HepG2 (cell line): ENCODE measurements at regions not wholly inside any gene's neighbourhood (a gene's known extent, or its start where the extent isn't known, plus 50 kb on each side); places are given as distances from the start of the nearest gene placed in this dataset.

ENCODE experiments used
- ATAC-seq: fragments of 200-7000 bp; cut with Tn5 transposase; 3 replicates; pipeline ENCODE4 v1.9.1; 2020; ENCODE audit warnings: mild to moderate bottlenecking, moderate library complexity
- BruUV-seq: library from RNA; stranded (reverse); fragments of 400-500 nt; replicated peaks from 2 replicates; lab custom pipeline; 2021; lab: Mats Ljungman, UMichigan
- CTCF ChIA-PET: fragments of 300-600 bp; formaldehyde crosslinking; extraction: SDS; loops from one replicate; lab custom pipeline; 2021; ENCODE audit warnings: low total read pairs, inconsistent platforms, low intra/inter-chr PET ratio; lab: Yijun Ruan, JAX
- POLR2A ChIA-PET: fragments of 350-600 bp; sonication (Branson Sonifier 250); formaldehyde crosslinking; loops from one replicate; lab custom pipeline; 2020; ENCODE audit warnings: antibody characterized with exemption, inconsistent platforms; lab: Yijun Ruan, JAX
- DNase-seq: peaks from one replicate; pipeline ENCODE4 v3.0.0-alpha.2; 2015; ENCODE audit warnings: low spot score
- FAIRE-seq: peaks from 3 replicates; lab custom pipeline; 2011; peaks lifted over from hg19 to GRCh38; lab: Jason Lieb, UNC
- H2AFZ ChIP-seq: one replicate; pipeline ENCODE4 v1.6.1; 2011; ENCODE audit warnings: low read length, inconsistent platforms
- H3K27ac ChIP-seq: fragments of 300-600 bp; 3 replicates; pipeline ENCODE4 v1.8.0; 2011; ENCODE audit warnings: mixed run types, mild to moderate bottlenecking, mixed read lengths, low read length, inconsistent platforms; ENCODE audit not compliant: insufficient read depth; ENCODE audit errors: extremely low read length
- H3K27me3 ChIP-seq, 2 experiments: fragments of 200-600 bp in 1 of 2; 2 replicates in 1 of 2; 3 replicates in 1 of 2; pipeline versions ENCODE4 v1.6.0 to v1.8.0; 2011; ENCODE audit warnings: low read length in 2 of 2, mild to moderate bottlenecking in 2 of 2, moderate library complexity in 2 of 2, inconsistent platforms in 1 of 2; ENCODE audit not compliant: insufficient read depth in 2 of 2, control insufficient read depth in 1 of 2
- H3K36me3 ChIP-seq, 2 experiments: fragments of 200-600 bp in 1 of 2; replicated peaks in 1 of 2; 2 replicates in 1 of 2; 3 replicates in 1 of 2; pipeline versions ENCODE4 v1.5.1 to v1.8.0; 2011; ENCODE audit warnings: low read length in 2 of 2, inconsistent platforms in 1 of 2; ENCODE audit not compliant: insufficient read depth in 2 of 2, control insufficient read depth in 1 of 2
- H3K4me1 ChIP-seq: 2 replicates; pipeline ENCODE4 v1.5.1; 2012; ENCODE audit warnings: low read length, inconsistent platforms; ENCODE audit not compliant: insufficient read depth
- H3K4me2 ChIP-seq: 2 replicates; pipeline ENCODE4 v1.6.0; 2011; ENCODE audit warnings: low read depth, low read length, inconsistent platforms
- H3K4me3 ChIP-seq, 3 experiments: fragments of 200-600 bp in 1 of 3; sonication (generic), shearing (Covaris generic) in 1 of 3; replicated peaks in 1 of 3; 2 replicates each; pipeline ENCODE4 v1.5.1; 2011 to 2016; ENCODE audit warnings: low read length in 3 of 3, inconsistent platforms in 2 of 3, low read depth in 2 of 3, mild to moderate bottlenecking in 2 of 3, control low read depth in 1 of 3, mixed read lengths in 1 of 3; ENCODE audit not compliant: insufficient read depth in 1 of 3
- H3K79me2 ChIP-seq: one replicate; pipeline ENCODE4 v1.6.1; 2011; ENCODE audit warnings: low read length, inconsistent platforms; ENCODE audit not compliant: insufficient read depth
- H3K9ac ChIP-seq: 2 replicates; pipeline ENCODE4 v1.6.0; 2011; ENCODE audit warnings: mild to moderate bottlenecking, low read depth, low read length, inconsistent platforms; ENCODE audit not compliant: insufficient read depth
- H3K9me3 ChIP-seq: 2 replicates; pipeline ENCODE4 v1.5.1; 2012; ENCODE audit warnings: mild to moderate bottlenecking, low read length
- H4K20me1 ChIP-seq: 2 replicates; pipeline ENCODE4 v1.6.0; 2011; ENCODE audit warnings: inconsistent platforms, mild to moderate bottlenecking, low read length, moderate library complexity; ENCODE audit not compliant: insufficient read depth
- ATF1 ChIP-seq: IDR thresholded peaks from 2 replicates; pipeline ENCODE4 v1.6.1; 2016; ENCODE audit warnings: mild to moderate bottlenecking, control low read depth
- ETV5 ChIP-seq: IDR thresholded peaks from 2 replicates; pipeline ENCODE4 v1.6.1; 2018; ENCODE audit warnings: missing biosample characterization, missing genetic modification reagents, inconsistent platforms, borderline replicate concordance
- HDAC6 ChIP-seq: fragments of 200-600 bp; sonication (generic); IDR thresholded peaks from 2 replicates; pipeline ENCODE4 v1.7.0; 2017; ENCODE audit warnings: mild to moderate bottlenecking, antibody characterized with exemption, low read length, low read depth
- PHF20 ChIP-seq: sonication (generic); formaldehyde crosslinking; IDR thresholded peaks from 2 replicates; pipeline ENCODE4 v1.5.0; 2020; ENCODE audit warnings: mild to moderate bottlenecking, missing genetic modification reagents
- PTBP1 ChIP-seq: fragments of 200-400 bp; formaldehyde crosslinking; IDR thresholded peaks from 2 replicates; pipeline ENCODE4 v1.6.1; 2018; ENCODE audit warnings: low read length, low read depth; ENCODE audit not compliant: poor library complexity, severe bottlenecking
- ZNF282 ChIP-seq: fragments of 450-650 bp; IDR thresholded peaks from 2 replicates; pipeline ENCODE4 v1.6.1; 2018; ENCODE audit not compliant: partially characterized antibody
- ZNF547 ChIP-seq: sonication (generic); formaldehyde crosslinking; IDR thresholded peaks from 2 replicates; pipeline ENCODE4 v1.5.1; 2020; ENCODE audit warnings: mild to moderate bottlenecking, missing genetic modification reagents
- ZNF704 ChIP-seq: sonication (generic); formaldehyde crosslinking; IDR thresholded peaks from 2 replicates; pipeline ENCODE4 v1.8.1; 2023; ENCODE audit warnings: mild to moderate bottlenecking, inconsistent platforms, moderate library complexity, missing genetic modification reagents, borderline replicate concordance
- ZNF746 ChIP-seq: sonication (generic); formaldehyde crosslinking; IDR thresholded peaks from 2 replicates; pipeline ENCODE4 v1.8.0; 2022; ENCODE audit warnings: mild to moderate bottlenecking, missing genetic modification reagents
- WGBS: methylation state at CpG from one replicate; pipeline ENCODE4 v1.1.6; 2017; ENCODE audit warnings: low lambda C conversion rate; 5-methylcytosine and 5-hydroxymethylcytosine counted together
- in situ Hi-C: cut with HindIII; loops from 2 replicates; pipeline ENCODE4 v1.10.0; 2017; ENCODE audit warnings: low pct_unique_long_range_greater_than_20kb; ENCODE audit not compliant: extremely low pct_ligation_motif_present
- intact Hi-C: fragments of 100-400 bp; cut with micrococcal nuclease; formaldehyde crosslinking; loops from one replicate; pipeline ENCODE4 v1.10.0; 2022; ENCODE audit not compliant: unreplicated experiment

DNA sequence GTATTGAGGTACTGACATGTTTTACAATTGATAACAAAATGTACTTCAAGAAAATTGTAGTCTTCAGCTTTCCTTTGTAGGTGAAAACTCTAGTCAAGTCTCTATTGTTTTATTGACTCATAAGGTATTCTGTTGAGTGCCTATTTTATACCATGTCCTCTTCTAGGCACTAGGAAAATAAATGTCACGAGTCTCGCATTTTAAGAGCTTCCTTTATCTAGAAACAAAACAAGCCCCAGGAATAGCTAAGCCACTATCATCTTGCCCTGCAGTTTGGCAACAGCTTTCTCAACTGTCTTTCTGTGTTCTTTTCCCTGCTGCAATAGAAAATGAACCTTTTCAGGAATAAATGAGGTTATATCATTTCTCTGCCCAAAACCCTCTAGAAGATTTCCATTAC, 288.5 kb upstream of the NEGR1 start:
- in situ Hi-C loops (no loop called here), intact Hi-C loops (no loop called here)
- POLR2A ChIA-PET = no interaction called here
- no peaks in the 10 kb centered on the region for H3K79me2 ChIP-seq
- WGBS = 0% methylated on average over 2 of the region's 2 CpGs
- H3K4me2 ChIP-seq = no peak overlapping the region
- no peak overlapping the region for H2AFZ ChIP-seq
- no TSS peak for BruUV-seq
- H3K9ac ChIP-seq = no peak overlapping the region
- CTCF ChIA-PET = no interaction called here
- H3K27ac ChIP-seq = no peak overlapping the region
- TF ChIP-seq ZNF282 = no peak
- no peak overlapping the region for H3K4me3 ChIP-seq
- H3K4me1 ChIP-seq = no peaks in the 10 kb centered on the region
- ATAC-seq = no peak
- H4K20me1 ChIP-seq = no peaks in the 10 kb centered on the region
- no peaks in the 10 kb centered on the region for H3K27me3 ChIP-seq
- no peak for FAIRE-seq
- H3K9me3 ChIP-seq = no peaks in the 10 kb centered on the region; the same call in 1 of the 2 replicates
- H3K36me3 ChIP-seq = no peaks in the 10 kb centered on the region
- no peak for DNase-seq

- BruUV-seq = no TSS peak
Measured at GRCh38 chr1:72568113-72568512, 285.8 kb upstream of the NEGR1 start.

More at GRCh38 chr1:72568113-72568512, 285.8 kb upstream of the NEGR1 start:
- no peak overlapping the region for H3K4me3 ChIP-seq
- no peaks in the 10 kb centered on the region for H3K79me2 ChIP-seq
- H3K36me3 ChIP-seq = no peaks in the 10 kb centered on the region
- ChIA-PET POLR2A (no interaction called here), CTCF (no interaction called here)
- H3K4me1 ChIP-seq = no peaks in the 10 kb centered on the region
- no peak overlapping the region for H3K4me2 ChIP-seq
- no peak for ATAC-seq
- WGBS = 0% methylated on average over 1 of the region's 1 CpG
- TF ChIP-seq HDAC6 (no peak), ATF1 (CRISPR knock-in tag) (no peak), PHF20 (CRISPR knock-in tag) (no peak), ETV5 (CRISPR knock-in tag) (no peak), PTBP1 (no peak), ZNF704 (CRISPR knock-in tag) (no peak), ZNF746 (CRISPR knock-in tag) (no peak), ZNF547 (CRISPR knock-in tag) (no peak)
- H3K27ac ChIP-seq = no peak overlapping the region
- no peak overlapping the region for H3K9ac ChIP-seq
- no peaks in the 10 kb centered on the region for H3K27me3 ChIP-seq
- DNase-seq = no peak
- no peak overlapping the region for H2AFZ ChIP-seq
- no peaks in the 10 kb centered on the region for H4K20me1 ChIP-seq
- H3K9me3 ChIP-seq = no peaks in the 10 kb centered on the region
- intact Hi-C loops = no loop called here
- no peak for FAIRE-seq
- in situ Hi-C loops = no loop called here
